ENCODE measurements at regions not wholly inside any gene's neighbourhood (a gene's known extent, or its start where the extent isn't known, plus 50 kb on each side); places are given as distances from the start of the nearest gene placed in this dataset.

GRCh38 chr4:69025191-69025998 is 70.9 kb upstream of the UGT2B7 start (continued):
- TF ChIP-seq SATB2 (CRISPR knock-in tag; IDR thresholded peaks at IDR 0.05): no peak
- no peak for TF ChIP-seq RFX1 (IDR thresholded peaks at IDR 0.05)
- no peak for TF ChIP-seq CBX1 (IDR thresholded peaks at IDR 0.05; ENCODE audit: low read depth)
- peak; percentile 49; the same call in 1 of the 2 replicates for TF ChIP-seq ZNF710 (CRISPR knock-in tag; IDR thresholded peaks at IDR 0.05; ENCODE audit: borderline replicate concordance)
- no peak for TF ChIP-seq KLF12 (CRISPR knock-in tag; IDR thresholded peaks at IDR 0.05; ENCODE audit: borderline replicate concordance)
- no peak for TF ChIP-seq ZHX2 (IDR thresholded peaks at IDR 0.05; ENCODE audit: low read depth)
- no peak for TF ChIP-seq ZHX2 (CRISPR knock-in tag; IDR thresholded peaks at IDR 0.05; ENCODE audit: borderline replicate concordance)
- peak; percentile 88; the same call in 1 of the 2 replicates for TF ChIP-seq ZNF619 (CRISPR knock-in tag; IDR thresholded peaks at IDR 0.05)
- TF ChIP-seq NR2C2 (CRISPR knock-in tag; IDR thresholded peaks at IDR 0.05; ENCODE audit: borderline replicate concordance): 0 out of 2 replicates have a peak, but pooled peaks have one; percentile 15
- TF ChIP-seq IRX3 (CRISPR knock-in tag; IDR thresholded peaks at IDR 0.05; ENCODE audit: borderline replicate concordance, low read depth): no peak
- no peak for TF ChIP-seq ZNF253 (CRISPR knock-in tag; IDR thresholded peaks at IDR 0.05; ENCODE audit: borderline replicate concordance)
- no peak for TF ChIP-seq ZNF30 (CRISPR knock-in tag; IDR thresholded peaks at IDR 0.05)
- no peak for TF ChIP-seq TFDP1 (CRISPR knock-in tag; IDR thresholded peaks at IDR 0.05; ENCODE audit: borderline replicate concordance)
- no peak for TF ChIP-seq HMGA1 (CRISPR knock-in tag; conservative IDR thresholded peaks at IDR 0.05)
- TF ChIP-seq TEAD3 (CRISPR knock-in tag; optimal IDR thresholded peaks at IDR 0.05; ENCODE audit: borderline replicate concordance): peak; percentile 31
- peak; percentile 67; the same call in 1 of the 2 replicates for TF ChIP-seq HDAC2 (CRISPR knock-in tag; IDR thresholded peaks at IDR 0.05)
- no peak for TF ChIP-seq ZNF652 (CRISPR knock-in tag; IDR thresholded peaks at IDR 0.05; ENCODE audit: borderline replicate concordance, low read depth)
- no peak for TF ChIP-seq TMF1 (CRISPR knock-in tag; IDR thresholded peaks at IDR 0.05; ENCODE audit: low read depth)
- no peak for TF ChIP-seq ZNF138 (CRISPR knock-in tag; IDR thresholded peaks at IDR 0.05; ENCODE audit: low read depth)
- no peak for TF ChIP-seq ZMAT3 (CRISPR knock-in tag; conservative IDR thresholded peaks at IDR 0.05)
- no peak for TF ChIP-seq NPAS2 (CRISPR knock-in tag; IDR thresholded peaks at IDR 0.05; ENCODE audit: borderline replicate concordance)

All from HepG2 (cell line).